ENCODE measurements at regions not wholly inside any gene's neighbourhood (a gene's known extent, or its start where the extent isn't known, plus 50 kb on each side); places are given as distances from the start of the nearest gene placed in this dataset.
"Not testable (repeated sequence)": the region's sequence is repeated elsewhere in the genome, so short reads cannot be mapped to it uniquely, and the experiment has no call there.

- DNase-seq (ENCODE audit: low read depth in 2 of 2); H3K4me3 ChIP-seq (replicated peaks in 1 of 2; ENCODE audit: low read depth in 2 of 2, low read length in 2 of 2): not testable (repeated sequence)
Measured at GRCh38 chr16:29355339-29356059, 51.0 kb downstream of the NPIPB11 start.

- not testable (repeated sequence) for H3K4me3 ChIP-seq (replicated peaks in 1 of 2; ENCODE audit: low read depth in 2 of 2, low read length in 2 of 2)
- DNase-seq (ENCODE audit: low read depth in 2 of 2): peak in 1 of 2 donors; percentile 24
Measured at GRCh38 chr16:29354449-29354848, 52.1 kb downstream of the NPIPB11 start.

- peak in 1 of 2 donors; percentile 9 for DNase-seq (ENCODE audit: low read depth in 2 of 2)
- H3K4me3 ChIP-seq (replicated peaks in 1 of 2; ENCODE audit: low read depth in 2 of 2, low read length in 2 of 2): not testable (repeated sequence)
Measured at GRCh38 chr16:29352617-29352999, 53.9 kb downstream of the NPIPB11 start.

GRCh38 chr16:29351970-29352616 lies 54.4 kb downstream of the NPIPB11 start:
- H3K4me3 ChIP-seq (replicated peaks in 1 of 2; ENCODE audit: low read depth in 2 of 2, low read length in 2 of 2); DNase-seq (ENCODE audit: low read depth in 2 of 2): not testable (repeated sequence)

GRCh38 chr16:29351271-29351969 lies 55.1 kb downstream of the NPIPB11 start:
- DNase-seq (ENCODE audit: low read depth in 2 of 2); H3K4me3 ChIP-seq (replicated peaks in 1 of 2; ENCODE audit: low read depth in 2 of 2, low read length in 2 of 2): not testable (repeated sequence)

- H3K4me3 ChIP-seq (replicated peaks in 1 of 2; ENCODE audit: low read depth in 2 of 2, low read length in 2 of 2): not testable (repeated sequence)
- peak; percentile 88 to 90 for DNase-seq (ENCODE audit: low read depth in 2 of 2)
Measured at GRCh38 chr16:29349966-29350365, 56.5 kb downstream of the NPIPB11 start.

GRCh38 chr16:29348748-29349147 lies 57.8 kb downstream of the NPIPB11 start:
- H3K4me3 ChIP-seq (replicated peaks in 1 of 2; ENCODE audit: low read depth in 2 of 2, low read length in 2 of 2): not testable (repeated sequence)
- peak in 1 of 2 donors; percentile 17 for DNase-seq (ENCODE audit: low read depth in 2 of 2)

- DNase-seq (ENCODE audit: low read depth in 2 of 2): peak in 1 of 2 donors; percentile 61
- not testable (repeated sequence) for H3K4me3 ChIP-seq (replicated peaks in 1 of 2; ENCODE audit: low read depth in 2 of 2, low read length in 2 of 2)
Measured at GRCh38 chr16:29348123-29348690, 58.3 kb downstream of the NPIPB11 start.

GRCh38 chr16:29346796-29347580 lies 59.5 kb downstream of the NPIPB11 start:
- H3K4me3 ChIP-seq (replicated peaks in 1 of 2; ENCODE audit: low read depth in 2 of 2, low read length in 2 of 2); DNase-seq (ENCODE audit: low read depth in 2 of 2): not testable (repeated sequence)

- H3K4me3 ChIP-seq (replicated peaks in 1 of 2; ENCODE audit: low read depth in 2 of 2, low read length in 2 of 2); DNase-seq (ENCODE audit: low read depth in 2 of 2): not testable (repeated sequence)
Measured at GRCh38 chr16:29346203-29346602, 60.3 kb downstream of the NPIPB11 start.

- H3K4me3 ChIP-seq (replicated peaks in 1 of 2; ENCODE audit: low read depth in 2 of 2, low read length in 2 of 2); DNase-seq (ENCODE audit: low read depth in 2 of 2): not testable (repeated sequence)
Measured at GRCh38 chr16:29342937-29343336, 63.6 kb downstream of the NPIPB11 start.

GRCh38 chr16:29340779-29341438 lies 65.6 kb downstream of the NPIPB11 start:
- DNase-seq (ENCODE audit: low read depth in 2 of 2); H3K4me3 ChIP-seq (replicated peaks in 1 of 2; ENCODE audit: low read depth in 2 of 2, low read length in 2 of 2): not testable (repeated sequence)

- DNase-seq (ENCODE audit: low read depth in 2 of 2): peak in 1 of 2 donors; percentile 25
- H3K4me3 ChIP-seq (replicated peaks in 1 of 2; ENCODE audit: low read depth in 2 of 2, low read length in 2 of 2): not testable (repeated sequence)
Measured at GRCh38 chr16:29340235-29340634, 66.3 kb downstream of the NPIPB11 start.

GRCh38 chr16:29338821-29339700 lies 67.5 kb downstream of the NPIPB11 start:
- H3K4me3 ChIP-seq (replicated peaks in 1 of 2; ENCODE audit: low read depth in 2 of 2, low read length in 2 of 2); DNase-seq (ENCODE audit: low read depth in 2 of 2): not testable (repeated sequence)

- DNase-seq (ENCODE audit: low read depth in 2 of 2); H3K4me3 ChIP-seq (replicated peaks in 1 of 2; ENCODE audit: low read depth in 2 of 2, low read length in 2 of 2): not testable (repeated sequence)
Measured at GRCh38 chr16:29337385-29337901, 69.1 kb downstream of the NPIPB11 start.

- not testable (repeated sequence) for H3K4me3 ChIP-seq (replicated peaks in 1 of 2; ENCODE audit: low read depth in 2 of 2, low read length in 2 of 2); DNase-seq (ENCODE audit: low read depth in 2 of 2)
Measured at GRCh38 chr16:29335549-29335846, 71.0 kb downstream of the NPIPB11 start.
